Mucosa of descending colon (tissue), 3 donors: ENCODE measurements at regions not wholly inside any gene's neighbourhood (a gene's known extent, or its start where the extent isn't known, plus 50 kb on each side); places are given as distances from the start of the nearest gene placed in this dataset.

Experiments
- ATAC-seq: fragments of 200-7000 bp; cut with Tn5 transposase; one replicate; pipeline ENCODE4 v1.9.1; 2020; ENCODE audit warnings: mild to moderate bottlenecking, moderate library complexity
- DNase-seq, 3 donors: peaks; one replicate each; pipeline ENCODE4 v3.0.0-alpha.2; 2020
- H3K36me3 ChIP-seq: fragments of 200-600 bp; one replicate; pipeline ENCODE4 v1.8.0; 2021; ENCODE audit warnings: low read depth, mild to moderate bottlenecking
- H3K4me1 ChIP-seq: fragments of 200-600 bp; one replicate; pipeline ENCODE4 v1.8.0; 2021; ENCODE audit warnings: low read depth, mild to moderate bottlenecking
- H3K4me3 ChIP-seq: fragments of 200-600 bp; one replicate; pipeline ENCODE4 v1.8.0; 2021; ENCODE audit warnings: mild to moderate bottlenecking
- H3K9me3 ChIP-seq: fragments of 200-600 bp; one replicate; pipeline ENCODE4 v1.8.0; 2021; ENCODE audit warnings: mild to moderate bottlenecking
- intact Hi-C, 2 donors: fragments of 100-400 bp; cut with DNase I in 1 of 2; cut with micrococcal nuclease in 1 of 2; formaldehyde crosslinking; loops; one replicate each; pipeline versions ENCODE4 v1.11.0 to v1.11.1; 2022; cut with DNase I, micrococcal nuclease
- TF ChIP-seq, protein P1 (sequence below): fragments of 200-600 bp; IDR thresholded peaks from one replicate; pipeline ENCODE4 v1.8.0; 2022; ENCODE audit warnings: antibody characterized with exemption, mild to moderate bottlenecking
- donor health status: DM: no; HTN: no; CAD: no; lungs with moderate emphysema.
- donor health status: DM: no; HTN: no; CAD: no.
- donor health status: DM: no; HTN: yes; CAD: no.

DNA sequence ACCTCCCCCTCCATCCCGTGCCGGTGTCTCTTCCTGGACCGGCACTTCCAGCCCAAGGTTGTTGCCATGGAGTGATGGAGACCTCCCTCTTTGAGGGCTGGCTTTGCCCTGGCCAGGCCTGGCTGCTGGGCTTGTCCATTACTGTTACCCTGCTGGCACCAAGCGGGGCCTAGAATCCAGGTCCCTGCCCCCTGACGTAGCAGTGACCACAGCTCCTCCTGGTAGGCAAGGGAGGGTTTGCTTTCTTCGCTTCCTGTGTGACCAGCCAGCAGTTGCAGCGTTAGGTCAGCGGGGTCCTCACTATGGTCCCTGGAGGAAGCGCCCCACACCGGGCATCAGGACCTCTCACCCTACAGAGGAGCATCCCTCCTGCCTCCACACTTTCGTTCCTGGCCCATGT lies 146.7 kb upstream of the COL5A1 start:
- TF ChIP-seq, protein P1, sequence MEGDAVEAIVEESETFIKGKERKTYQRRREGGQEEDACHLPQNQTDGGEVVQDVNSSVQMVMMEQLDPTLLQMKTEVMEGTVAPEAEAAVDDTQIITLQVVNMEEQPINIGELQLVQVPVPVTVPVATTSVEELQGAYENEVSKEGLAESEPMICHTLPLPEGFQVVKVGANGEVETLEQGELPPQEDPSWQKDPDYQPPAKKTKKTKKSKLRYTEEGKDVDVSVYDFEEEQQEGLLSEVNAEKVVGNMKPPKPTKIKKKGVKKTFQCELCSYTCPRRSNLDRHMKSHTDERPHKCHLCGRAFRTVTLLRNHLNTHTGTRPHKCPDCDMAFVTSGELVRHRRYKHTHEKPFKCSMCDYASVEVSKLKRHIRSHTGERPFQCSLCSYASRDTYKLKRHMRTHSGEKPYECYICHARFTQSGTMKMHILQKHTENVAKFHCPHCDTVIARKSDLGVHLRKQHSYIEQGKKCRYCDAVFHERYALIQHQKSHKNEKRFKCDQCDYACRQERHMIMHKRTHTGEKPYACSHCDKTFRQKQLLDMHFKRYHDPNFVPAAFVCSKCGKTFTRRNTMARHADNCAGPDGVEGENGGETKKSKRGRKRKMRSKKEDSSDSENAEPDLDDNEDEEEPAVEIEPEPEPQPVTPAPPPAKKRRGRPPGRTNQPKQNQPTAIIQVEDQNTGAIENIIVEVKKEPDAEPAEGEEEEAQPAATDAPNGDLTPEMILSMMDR = no peak
- intact Hi-C loops = no loop called here
- Histone ChIP-seq H3K4me3 (no peak overlapping the region), H3K4me1 (no peaks in the 10 kb centered on the region), H3K9me3 (no peaks in the 10 kb centered on the region), H3K36me3 (no peaks in the 10 kb centered on the region)
- DNase-seq (no peak), ATAC-seq (no peak)

GRCh38 chr9:134495881-134496412 lies 145.7 kb upstream of the COL5A1 start:
- TF ChIP-seq, protein P1 = no peak
- Histone ChIP-seq H3K4me1 (no peaks in the 10 kb centered on the region), H3K9me3 (no peaks in the 10 kb centered on the region), H3K4me3 (no peak overlapping the region), H3K36me3 (no peaks in the 10 kb centered on the region)
- no peak for DNase-seq
- intact Hi-C loops = no loop called here
- ATAC-seq = no peak

GRCh38 chr9:134496413-134497282 lies 145.0 kb upstream of the COL5A1 start:
- TF ChIP-seq, protein P1 = no peak
- Histone ChIP-seq H3K4me3 (no peak overlapping the region), H3K9me3 (no peaks in the 10 kb centered on the region), H3K36me3 (no peaks in the 10 kb centered on the region), H3K4me1 (no peaks in the 10 kb centered on the region)
- ATAC-seq (no peak), DNase-seq (no peak)
- intact Hi-C loops = no loop called here

DNA sequence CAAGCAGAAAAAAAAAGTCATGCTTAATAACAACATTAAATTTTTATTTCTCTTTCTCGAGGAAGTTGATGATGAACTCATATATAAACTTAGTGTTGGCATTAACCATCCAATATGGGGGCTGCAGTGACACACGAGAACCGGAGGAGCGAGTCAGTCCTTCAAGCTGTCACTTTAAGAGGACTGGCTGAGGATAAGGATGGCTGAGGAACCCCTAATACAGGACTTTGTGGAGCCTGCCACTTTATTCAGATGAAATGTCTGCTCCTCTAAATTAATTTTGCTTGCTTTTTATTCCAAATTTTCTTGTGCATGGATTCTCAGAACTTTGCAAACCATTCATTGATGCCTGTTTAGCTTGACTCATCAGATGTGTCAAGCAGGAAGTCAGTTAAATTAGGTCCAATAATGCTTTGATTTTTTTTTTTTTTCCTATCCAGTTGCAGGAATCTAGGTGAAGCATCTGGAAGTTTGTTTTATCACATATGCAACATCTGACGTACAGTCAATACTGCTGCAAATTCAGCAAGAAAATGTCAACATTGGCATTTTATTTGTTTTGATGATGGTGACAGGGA lies 144.2 kb upstream of the COL5A1 start:
- intact Hi-C loops = no loop called here
- Histone ChIP-seq H3K4me3 (no peak overlapping the region), H3K4me1 (no peaks in the 10 kb centered on the region), H3K9me3 (no peaks in the 10 kb centered on the region), H3K36me3 (no peaks in the 10 kb centered on the region)
- DNase-seq (no peak), ATAC-seq (no peak)
- TF ChIP-seq, protein P1 = no peak

DNA sequence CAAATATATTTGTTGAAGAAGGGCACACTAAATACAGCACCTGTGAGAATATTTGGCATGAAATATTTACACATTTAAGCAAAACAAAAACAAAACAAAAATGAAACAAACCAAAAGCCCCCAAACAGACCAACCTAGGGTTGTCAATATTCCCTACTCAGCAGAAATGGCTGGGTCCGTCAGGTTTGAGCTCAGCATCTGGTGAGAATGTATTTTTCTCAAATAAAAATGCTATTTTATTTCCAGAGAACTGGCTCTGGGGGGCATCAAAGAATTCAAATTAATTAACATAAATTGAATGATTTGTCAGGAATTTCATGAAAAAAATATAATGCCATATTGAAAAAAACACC lies 142.8 kb upstream of the COL5A1 start:
- TF ChIP-seq, protein P1 = no peak
- DNase-seq = no peak
- H3K4me1 ChIP-seq = no peaks in the 10 kb centered on the region
- no peak for ATAC-seq
- no peak overlapping the region for H3K4me3 ChIP-seq
- H3K9me3 ChIP-seq = no peaks in the 10 kb centered on the region
- no peaks in the 10 kb centered on the region for H3K36me3 ChIP-seq
- intact Hi-C loops = no loop called here
